ENCODE measurements at regions not wholly inside any gene's neighbourhood (a gene's known extent, or its start where the extent isn't known, plus 50 kb on each side); places are given as distances from the start of the nearest gene placed in this dataset.

GRCh38 chr20:2244993-2245392 lies 50.8 kb upstream of the TGM3 start:
- TF ChIP-seq PKNOX1 (IDR thresholded peaks at IDR 0.05) (no peak), L3MBTL2 (conservative IDR thresholded peaks at IDR 0.05) (no peak), ARNT (IDR thresholded peaks at IDR 0.05) (no peak), FOXK2 (IDR thresholded peaks at IDR 0.05) (no peak), TARDBP (IDR thresholded peaks at IDR 0.05) (no peak), FOXA1 (IDR thresholded peaks at IDR 0.05) (no peak), HDGF (IDR thresholded peaks at IDR 0.05; ENCODE audit: borderline replicate concordance) (no peak), ELF4 (IDR thresholded peaks at IDR 0.05) (no peak), CTBP1 (IDR thresholded peaks at IDR 0.05; ENCODE audit: borderline replicate concordance) (no peak), ZNF384 (IDR thresholded peaks at IDR 0.05) (no peak), NFRKB (IDR thresholded peaks at IDR 0.05) (no peak), FOXM1 (IDR thresholded peaks at IDR 0.05; ENCODE audit: borderline replicate concordance) (no peak), SP1 (IDR thresholded peaks at IDR 0.05) (no peak), LEF1 (IDR thresholded peaks at IDR 0.05; ENCODE audit: borderline replicate concordance) (no peak), SUZ12 (IDR thresholded peaks at IDR 0.05) (no peak)
- POLR2A ChIA-PET: no interaction called here
- CTCF ChIA-PET: no interaction called here
- DNase-seq (ENCODE audit: extremely low spot score): no peak

GRCh38 chr20:2245637-2246036 lies 50.2 kb upstream of the TGM3 start:
- TF ChIP-seq SP1 (IDR thresholded peaks at IDR 0.05): no peak
- POLR2A ChIA-PET: no interaction called here
- CTCF ChIA-PET: no interaction called here
- no peak for DNase-seq (ENCODE audit: extremely low spot score)
